ENCODE measurements at regions not wholly inside any gene's neighbourhood (a gene's known extent, or its start where the extent isn't known, plus 50 kb on each side); places are given as distances from the start of the nearest gene placed in this dataset.

GRCh38 chr5:162512935-162513565 is 445.5 kb downstream of the GABRG2 start:
- Mint-ChIP-seq H3K27me3 (ENCODE audit: low read depth) (no peaks in the 10 kb centered on the region), H3K27ac (no peak overlapping the region), H3K4me3 (no peak overlapping the region), H3K36me3 (ENCODE audit: insufficient read depth in 2 of 2) (peaks cover 0 to 2% of the 10 kb centered on the region in 2 donors), H3K9me3 (peaks cover 11 to 16% of the 10 kb centered on the region in 2 donors), H3K4me1 (ENCODE audit: low read depth) (no peaks in the 10 kb centered on the region)
- no peak for DNase-seq
- no peak for ATAC-seq (replicated peaks in 1 of 2)

GRCh38 chr5:162514116-162514515 is 446.5 kb downstream of the GABRG2 start:
- DNase-seq = no peak
- Mint-ChIP-seq H3K4me3 (no peak overlapping the region), H3K27me3 (ENCODE audit: low read depth) (no peaks in the 10 kb centered on the region), H3K9me3 (peaks cover 13 to 16% of the 10 kb centered on the region in 2 donors), H3K4me1 (ENCODE audit: low read depth) (no peaks in the 10 kb centered on the region), H3K36me3 (ENCODE audit: insufficient read depth in 2 of 2) (peaks cover 0 to 2% of the 10 kb centered on the region in 2 donors), H3K27ac (no peak overlapping the region)
- ATAC-seq (replicated peaks in 1 of 2) = no peak

- Mint-ChIP-seq H3K36me3 (ENCODE audit: insufficient read depth in 2 of 2) (peaks cover 0 to 2% of the 10 kb centered on the region in 2 donors), H3K9me3 (peaks cover 10 to 12% of the 10 kb centered on the region in 2 donors), H3K4me3 (no peak overlapping the region), H3K27me3 (ENCODE audit: low read depth) (no peaks in the 10 kb centered on the region), H3K4me1 (ENCODE audit: low read depth) (no peaks in the 10 kb centered on the region), H3K27ac (no peak overlapping the region)
- no peak for ATAC-seq (replicated peaks in 1 of 2)
- no peak for DNase-seq
Measured at GRCh38 chr5:162520878-162521277, 453.3 kb downstream of the GABRG2 start.

- Mint-ChIP-seq H3K4me1 (ENCODE audit: low read depth) (no peaks in the 10 kb centered on the region), H3K27ac (no peak overlapping the region), H3K9me3 (peaks cover 6% of the 10 kb centered on the region in 2 donors), H3K4me3 (no peak overlapping the region), H3K36me3 (ENCODE audit: insufficient read depth in 2 of 2) (peaks cover 0 to 1% of the 10 kb centered on the region in 2 donors), H3K27me3 (ENCODE audit: low read depth) (no peaks in the 10 kb centered on the region)
- DNase-seq (no peak), ATAC-seq (replicated peaks in 1 of 2) (no peak)
Measured at GRCh38 chr5:162529209-162529608, 461.6 kb downstream of the GABRG2 start.

- Mint-ChIP-seq H3K36me3 (ENCODE audit: insufficient read depth in 2 of 2) (peaks cover 0 to 1% of the 10 kb centered on the region in 2 donors), H3K27me3 (ENCODE audit: low read depth) (no peaks in the 10 kb centered on the region), H3K27ac (no peak overlapping the region)
Measured at GRCh38 chr5:162529886-162530285, 462.3 kb downstream of the GABRG2 start.

GRCh38 chr5:162543437-162543836 is 475.9 kb downstream of the GABRG2 start:
- H3K36me3 Mint-ChIP-seq (ENCODE audit: insufficient read depth in 2 of 2) = no peaks in the 10 kb centered on the region
- peaks cover 3 to 10% of the 10 kb centered on the region in 2 donors for H3K9me3 Mint-ChIP-seq
- no peaks in the 10 kb centered on the region for H3K27me3 Mint-ChIP-seq (ENCODE audit: low read depth)

More at GRCh38 chr5:162529886-162530285, 462.3 kb downstream of the GABRG2 start:
- no peak for DNase-seq
- Mint-ChIP-seq H3K4me1 (ENCODE audit: low read depth) (no peaks in the 10 kb centered on the region), H3K9me3 (peaks cover 2 to 6% of the 10 kb centered on the region in 2 donors), H3K4me3 (no peak overlapping the region)
- no peak for ATAC-seq (replicated peaks in 1 of 2)

GRCh38 chr5:162544905-162545304 is 477.3 kb downstream of the GABRG2 start:
- Mint-ChIP-seq H3K9me3 (peaks cover 1 to 8% of the 10 kb centered on the region in 2 donors), H3K4me1 (ENCODE audit: low read depth) (no peaks in the 10 kb centered on the region), H3K27ac (no peak overlapping the region), H3K27me3 (ENCODE audit: low read depth) (no peaks in the 10 kb centered on the region), H3K4me3 (no peak overlapping the region), H3K36me3 (ENCODE audit: insufficient read depth in 2 of 2) (no peaks in the 10 kb centered on the region)
- ATAC-seq (replicated peaks in 1 of 2) (no peak), DNase-seq (no peak)

More at GRCh38 chr5:162543437-162543836, 475.9 kb downstream of the GABRG2 start:
- H3K27ac Mint-ChIP-seq = no peak overlapping the region
- no peak for DNase-seq
- H3K4me3 Mint-ChIP-seq = no peak overlapping the region
- no peaks in the 10 kb centered on the region for H3K4me1 Mint-ChIP-seq (ENCODE audit: low read depth)
- ATAC-seq (replicated peaks in 1 of 2) = no peak

- Mint-ChIP-seq H3K27me3 (ENCODE audit: low read depth) (no peaks in the 10 kb centered on the region), H3K4me1 (ENCODE audit: low read depth) (no peaks in the 10 kb centered on the region), H3K9me3 (peaks cover 2% of the 10 kb centered on the region in 2 donors), H3K36me3 (ENCODE audit: insufficient read depth in 2 of 2) (no peaks in the 10 kb centered on the region), H3K4me3 (no peak overlapping the region), H3K27ac (no peak overlapping the region)
- no peak for DNase-seq
- no peak for ATAC-seq (replicated peaks in 1 of 2)
Measured at GRCh38 chr5:162550236-162550635, 482.7 kb downstream of the GABRG2 start.

GRCh38 chr5:162558120-162558519 is 490.5 kb downstream of the GABRG2 start:
- no peak overlapping the region for H3K4me3 Mint-ChIP-seq
- no peaks in the 10 kb centered on the region for H3K4me1 Mint-ChIP-seq (ENCODE audit: low read depth)
- no peaks in the 10 kb centered on the region for H3K27me3 Mint-ChIP-seq (ENCODE audit: low read depth)
- peaks cover 4 to 5% of the 10 kb centered on the region in 2 donors for H3K9me3 Mint-ChIP-seq
- no peak for DNase-seq
- ATAC-seq (replicated peaks in 1 of 2) = no peak
- H3K27ac Mint-ChIP-seq = no peak overlapping the region
- no peaks in the 10 kb centered on the region for H3K36me3 Mint-ChIP-seq (ENCODE audit: insufficient read depth in 2 of 2)

- ATAC-seq (replicated peaks in 1 of 2) (no peak), DNase-seq (no peak)
- Mint-ChIP-seq H3K9me3 (peaks cover 4 to 5% of the 10 kb centered on the region in 2 donors), H3K4me3 (no peak overlapping the region), H3K27me3 (ENCODE audit: low read depth) (no peaks in the 10 kb centered on the region), H3K36me3 (ENCODE audit: insufficient read depth in 2 of 2) (no peaks in the 10 kb centered on the region), H3K27ac (no peak overlapping the region), H3K4me1 (ENCODE audit: low read depth) (no peaks in the 10 kb centered on the region)
Measured at GRCh38 chr5:162567644-162568043, 500.1 kb downstream of the GABRG2 start.

GRCh38 chr5:162573758-162574157 is 506.2 kb downstream of the GABRG2 start:
- H3K27me3 Mint-ChIP-seq (ENCODE audit: low read depth) = no peaks in the 10 kb centered on the region
- no peak for ATAC-seq (replicated peaks in 1 of 2)
- DNase-seq = no peak
- no peaks in the 10 kb centered on the region for H3K4me1 Mint-ChIP-seq (ENCODE audit: low read depth)
- H3K9me3 Mint-ChIP-seq = peaks cover 2 to 4% of the 10 kb centered on the region in 2 donors
- no peak overlapping the region for H3K27ac Mint-ChIP-seq
- no peak overlapping the region for H3K4me3 Mint-ChIP-seq
- peaks cover 0 to 2% of the 10 kb centered on the region in 2 donors for H3K36me3 Mint-ChIP-seq (ENCODE audit: insufficient read depth in 2 of 2)

GRCh38 chr5:162591724-162592123 is 524.2 kb downstream of the GABRG2 start:
- peaks cover 3 to 4% of the 10 kb centered on the region in 2 donors for H3K9me3 Mint-ChIP-seq
- no peaks in the 10 kb centered on the region for H3K4me1 Mint-ChIP-seq (ENCODE audit: low read depth)
- H3K4me3 Mint-ChIP-seq = no peak overlapping the region
- H3K27me3 Mint-ChIP-seq (ENCODE audit: low read depth) = no peaks in the 10 kb centered on the region
- no peak overlapping the region for H3K27ac Mint-ChIP-seq
- no peak for DNase-seq
- H3K36me3 Mint-ChIP-seq (ENCODE audit: insufficient read depth in 2 of 2) = no peaks in the 10 kb centered on the region
- no peak for ATAC-seq (replicated peaks in 1 of 2)

- ATAC-seq (replicated peaks in 1 of 2) (no peak), DNase-seq (no peak)
- Mint-ChIP-seq H3K36me3 (ENCODE audit: insufficient read depth in 2 of 2) (no peaks in the 10 kb centered on the region), H3K4me1 (ENCODE audit: low read depth) (no peaks in the 10 kb centered on the region), H3K9me3 (peaks cover 4 to 6% of the 10 kb centered on the region in 2 donors), H3K27me3 (ENCODE audit: low read depth) (no peaks in the 10 kb centered on the region), H3K27ac (no peak overlapping the region), H3K4me3 (no peak overlapping the region)
Measured at GRCh38 chr5:162593881-162594280, 526.3 kb downstream of the GABRG2 start.

Data from activated T-cell treated with anti-CD3 and anti-CD28 coated beads, Interleukin-2, amount 50 U/mL, for 72 hours (primary cell).